ENCODE measurements at regions not wholly inside any gene's neighbourhood (a gene's known extent, or its start where the extent isn't known, plus 50 kb on each side); places are given as distances from the start of the nearest gene placed in this dataset.
A peak's percentile ranks its signal among the peaks of the same experiment; 100 is the strongest.
"Not testable (repeated sequence)": the region's sequence is repeated elsewhere in the genome, so short reads cannot be mapped to it uniquely, and the experiment has no call there.

- DNase-seq = no peak
These were observed 228.2 kb downstream of the LY86 start for GRCh38 chr6:6816716-6817115.

DNA sequence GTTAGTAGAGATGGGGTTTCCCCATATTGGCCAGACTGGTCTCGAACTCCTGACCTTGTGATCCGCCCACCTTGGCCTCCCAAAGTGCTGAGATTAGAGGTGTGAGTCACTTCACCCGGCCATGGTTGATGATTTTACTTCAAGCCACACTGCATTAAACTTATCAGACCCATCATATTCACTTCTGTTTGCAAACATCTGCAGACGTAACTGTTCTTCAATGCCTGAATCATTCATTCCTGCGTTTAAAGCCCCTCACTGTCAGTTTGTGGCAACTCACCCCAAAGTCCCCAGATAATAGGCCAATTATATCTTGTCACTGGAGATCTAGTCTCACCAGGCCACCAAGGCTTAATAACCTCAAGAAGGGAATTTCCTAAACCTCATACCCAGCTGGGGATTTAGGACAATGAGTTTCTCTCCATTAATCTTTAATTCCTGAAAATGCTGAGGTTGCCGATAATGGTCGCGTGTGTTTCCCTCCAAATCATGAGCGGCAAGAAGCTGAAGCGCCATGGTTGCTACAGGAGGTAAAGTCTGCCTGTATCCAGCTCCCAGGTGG lies 229.6 kb downstream of the LY86 start:
- no peak for DNase-seq

DNA sequence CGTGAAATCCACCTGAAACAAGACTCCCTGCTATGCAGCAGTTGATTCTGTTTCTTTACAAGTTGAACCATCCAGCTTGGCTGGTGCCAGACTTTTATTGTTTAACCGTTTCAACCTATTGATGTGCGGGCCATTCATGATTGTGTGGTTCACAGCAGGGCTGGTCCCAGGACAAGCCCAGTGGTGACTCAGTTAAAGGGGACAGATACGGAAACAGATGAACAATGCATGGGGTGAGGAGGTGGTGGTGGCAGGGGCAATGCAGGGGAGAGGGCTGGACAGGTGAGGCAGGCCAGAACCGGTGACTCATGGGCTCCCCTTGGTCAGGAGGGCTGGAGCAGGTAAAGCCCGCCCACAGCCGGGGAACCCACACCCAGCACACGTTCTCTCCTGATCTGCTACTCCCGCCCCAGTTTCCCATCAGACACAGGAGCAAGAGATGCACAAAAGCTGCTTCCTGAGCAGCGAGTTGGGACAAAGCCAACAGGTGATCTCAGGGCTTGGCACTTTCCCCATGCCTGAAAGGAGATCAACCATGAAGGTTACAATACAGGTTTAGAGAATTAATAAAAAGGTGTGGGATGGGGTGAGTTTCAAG lies 232.2 kb downstream of the LY86 start:
- peak; percentile 82 for DNase-seq

- no peak for DNase-seq
These were observed 233.2 kb downstream of the LY86 start for GRCh38 chr6:6821639-6822261.

DNA sequence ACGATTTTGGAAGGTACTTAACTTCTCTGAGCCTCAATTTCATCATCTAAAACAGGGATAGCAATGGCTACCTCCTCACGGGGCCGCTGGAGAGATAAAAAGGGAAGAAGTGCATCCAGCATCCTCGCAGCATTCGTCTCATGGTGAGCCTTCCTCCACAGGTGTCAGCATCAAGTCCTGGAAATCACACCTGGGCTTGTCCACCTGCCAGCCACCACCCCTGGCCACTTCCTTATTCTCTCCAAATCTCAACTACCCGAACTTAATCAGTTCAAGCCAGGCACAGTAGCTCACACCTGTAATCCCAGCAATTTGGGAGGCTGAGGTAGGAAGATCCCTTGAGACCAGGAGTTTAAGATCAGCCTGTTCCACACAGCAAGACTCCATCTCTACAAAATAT lies 234.5 kb downstream of the LY86 start:
- no peak for DNase-seq

DNA sequence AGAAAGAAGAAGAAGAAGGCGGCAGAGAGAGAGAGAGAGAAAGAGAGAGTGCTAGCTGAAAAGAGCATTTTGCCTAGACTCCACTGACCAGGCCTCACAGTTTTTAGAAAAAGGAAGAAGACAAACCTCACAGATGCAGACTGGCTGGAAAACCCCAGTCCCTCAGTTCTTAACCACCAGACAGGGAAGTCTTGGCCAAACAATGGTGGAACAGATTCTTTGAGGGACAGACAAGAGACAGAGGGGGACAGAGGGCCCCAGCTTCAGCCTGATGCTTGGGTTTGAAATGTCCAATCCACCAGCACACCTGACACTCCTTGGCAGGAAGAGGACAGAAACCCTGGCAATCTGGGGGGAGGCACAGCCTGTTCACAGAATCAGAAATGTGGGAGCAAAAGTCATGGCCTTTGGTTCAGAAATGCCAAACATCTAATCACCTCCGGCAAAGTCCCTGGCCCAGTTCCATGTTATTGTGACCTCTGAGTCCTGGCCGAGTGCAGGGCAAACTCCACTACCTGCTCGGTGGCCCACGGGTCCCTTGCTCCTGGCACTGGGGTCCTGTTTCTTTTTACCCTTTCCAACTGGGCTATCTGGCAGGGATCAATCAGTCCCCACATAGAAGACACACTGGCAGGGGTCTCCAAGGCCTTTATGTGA lies 235.2 kb downstream of the LY86 start:
- DNase-seq = no peak

DNA sequence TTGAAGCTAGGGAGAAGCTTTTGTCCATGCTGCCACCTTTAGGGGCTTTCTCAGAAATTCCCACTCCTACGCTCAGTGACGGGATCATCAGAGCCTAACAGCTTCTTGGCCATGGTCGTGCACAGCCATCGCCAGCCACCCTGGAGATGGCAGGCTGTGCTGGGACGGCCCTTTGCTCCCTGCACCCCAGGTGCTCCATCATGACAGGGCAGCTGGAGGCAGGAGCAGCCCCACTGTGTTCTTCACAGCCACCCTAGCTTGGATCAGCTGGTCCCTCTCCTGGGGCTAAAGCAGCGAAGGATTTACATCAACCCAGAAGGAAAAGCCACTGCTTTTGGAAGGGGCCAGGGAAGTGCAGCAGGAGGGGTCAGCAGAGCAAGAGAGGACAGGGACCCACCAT lies 235.9 kb downstream of the LY86 start:
- DNase-seq = no peak

DNA sequence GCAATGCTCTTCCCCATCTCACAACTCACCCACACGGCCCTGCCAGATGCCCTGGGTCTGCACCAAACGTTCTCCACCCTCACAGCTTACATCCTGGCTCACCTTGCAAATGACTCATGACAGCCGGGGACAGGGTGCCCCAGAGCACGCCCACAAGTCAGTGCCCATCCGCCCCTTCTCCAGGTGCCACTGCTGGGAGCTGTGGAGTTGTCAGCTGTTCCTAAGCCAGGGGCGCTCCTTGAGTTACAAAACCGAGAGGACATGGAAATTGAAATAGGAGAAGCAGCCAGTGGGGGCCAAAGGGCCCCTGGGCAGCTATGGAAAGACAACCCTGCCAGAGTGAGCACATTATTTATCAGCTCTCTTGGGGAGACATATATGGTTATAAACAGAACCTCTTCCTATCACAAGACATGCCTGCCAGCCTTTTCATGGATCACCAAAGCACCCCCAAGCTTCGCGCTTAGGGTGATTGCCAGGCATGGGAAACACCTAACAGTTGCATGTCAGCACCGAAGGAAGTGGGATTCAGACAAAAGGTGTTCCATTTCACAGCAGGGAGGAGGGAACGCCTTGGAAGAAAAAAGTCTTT lies 236.8 kb downstream of the LY86 start:
- DNase-seq = no peak

GRCh38 chr6:6826095-6826901 lies 237.8 kb downstream of the LY86 start:
- no peak for DNase-seq

DNA sequence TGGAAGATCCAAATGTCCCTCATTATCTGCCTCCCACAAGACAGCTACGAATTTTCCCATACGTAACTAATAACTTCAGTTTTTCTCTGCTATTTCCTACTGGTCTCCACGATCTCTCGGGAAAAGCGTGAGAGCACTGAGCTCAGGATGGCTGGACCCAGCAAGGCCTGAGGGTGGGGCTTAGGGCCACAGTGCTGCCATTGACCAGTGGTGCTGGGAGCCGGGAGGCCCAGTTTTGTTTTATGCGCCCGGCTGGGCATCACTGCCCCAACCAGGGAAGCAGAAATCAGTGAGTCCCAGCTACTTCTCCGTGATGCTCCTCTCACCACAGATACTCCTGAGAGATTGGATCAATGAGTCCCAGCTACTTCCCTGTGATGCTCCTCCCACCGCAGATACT lies 238.4 kb downstream of the LY86 start:
- DNase-seq = no peak

DNA sequence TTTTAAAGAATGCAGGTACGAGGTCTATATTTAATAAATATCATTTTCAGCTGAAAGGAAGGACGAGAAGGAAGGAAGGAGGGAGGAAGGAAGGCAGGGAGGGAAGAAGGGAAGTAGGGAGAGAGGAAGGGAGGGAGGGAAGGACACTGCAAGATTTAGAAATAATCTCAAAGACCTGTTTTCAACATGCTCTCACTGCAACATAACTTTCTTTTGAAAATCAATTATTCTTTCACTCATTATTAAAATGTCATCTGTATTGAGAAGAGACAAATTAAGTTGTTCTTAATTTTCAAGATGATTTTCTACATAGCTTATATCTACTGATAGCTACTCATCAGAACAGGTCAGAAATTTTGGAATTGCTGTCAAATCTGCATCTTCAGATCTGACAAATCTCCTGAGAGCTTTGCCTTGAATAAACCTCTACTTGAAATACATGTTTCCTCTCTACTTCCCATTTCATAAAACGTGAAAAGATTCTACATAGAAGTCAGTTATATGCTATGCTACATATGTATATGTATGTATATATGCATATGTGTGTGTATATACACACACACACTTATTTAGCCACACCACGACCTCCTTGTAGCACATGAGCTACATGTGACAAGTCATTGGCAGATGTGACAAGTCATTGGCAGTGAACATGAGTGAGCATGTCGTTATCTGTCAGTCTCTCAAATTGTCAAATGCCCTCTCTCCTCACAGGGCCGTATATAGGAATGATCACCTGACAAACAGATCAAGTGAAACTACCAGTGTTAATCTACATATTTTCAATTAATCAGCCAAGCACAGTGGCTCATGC lies 241.6 kb downstream of the LY86 start:
- DNase-seq = no peak

- DNase-seq = not testable (repeated sequence)
These were observed 242.2 kb downstream of the LY86 start for GRCh38 chr6:6830686-6831063.

GRCh38 chr6:6832439-6832838 lies 243.9 kb downstream of the LY86 start:
- DNase-seq = no peak

- peak; percentile 57 for DNase-seq
These were observed 246.1 kb downstream of the LY86 start for GRCh38 chr6:6834356-6835222.

DNA sequence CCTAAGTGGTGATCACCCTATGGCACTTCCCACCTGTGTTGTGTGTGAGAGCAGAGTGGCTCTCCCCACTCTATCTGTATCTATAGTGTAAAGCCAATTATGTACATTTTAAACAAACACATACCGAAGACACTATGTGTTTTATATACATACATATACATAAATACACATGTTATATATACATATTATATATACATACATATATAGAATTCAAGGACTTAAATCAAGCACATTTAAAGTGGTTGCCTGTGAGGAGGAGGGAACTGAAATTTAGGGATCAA lies 246.6 kb downstream of the LY86 start:
- no peak for DNase-seq

GRCh38 chr6:6836609-6837406 lies 248.3 kb downstream of the LY86 start:
- DNase-seq = no peak

GRCh38 chr6:6837541-6838080 lies 249.1 kb downstream of the LY86 start:
- DNase-seq = no peak

GRCh38 chr6:6840831-6841291 lies 252.3 kb downstream of the LY86 start:
- no peak for DNase-seq

- no peak for DNase-seq
These were observed 253.1 kb downstream of the LY86 start for GRCh38 chr6:6841571-6841970.

DNA sequence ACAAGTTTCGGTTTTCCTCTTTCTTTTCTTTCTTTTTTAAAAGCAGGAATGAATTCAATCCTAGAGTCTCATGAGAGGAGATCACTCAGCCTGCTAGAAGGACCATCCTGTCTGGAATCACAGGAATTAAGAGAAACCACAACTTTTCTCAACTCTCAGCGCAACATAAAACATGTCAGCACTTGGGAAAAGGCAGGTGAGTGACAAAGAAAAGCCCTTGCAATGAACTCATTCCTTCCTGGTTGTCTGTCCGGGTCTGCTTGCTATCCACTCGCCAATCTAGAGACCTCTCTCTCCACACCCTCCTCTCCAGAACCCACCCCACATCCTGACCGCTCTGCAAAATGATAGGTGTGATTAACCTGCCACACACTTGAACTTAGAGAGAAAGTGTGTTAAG lies 253.8 kb downstream of the LY86 start:
- no peak for DNase-seq
